Thoracic aorta (tissue), 2 donors: ENCODE measurements at regions not wholly inside any gene's neighbourhood (a gene's known extent, or its start where the extent isn't known, plus 50 kb on each side); places are given as distances from the start of the nearest gene placed in this dataset.

Experiments used
- ATAC-seq: fragments of 150-250 bp; one replicate; pipeline ENCODE4 v1.8.0; 2017; ENCODE audit warnings: low read depth; ENCODE audit not compliant: insufficient number of reproducible peaks, low FRiP score
- DNase-seq: peaks from one replicate; pipeline ENCODE4 v3.0.0-alpha.2; 2020; ENCODE audit warnings: low spot score
- H3K27ac ChIP-seq, 2 donors: fragments of 200-600 bp; sonication (generic); 1 replicate in 1 of 2; 2 replicates in 1 of 2; pipeline ENCODE4 v1.5.1; 2016; ENCODE audit warnings: mild to moderate bottlenecking in 2 of 2, moderate library complexity in 2 of 2
- H3K27me3 ChIP-seq: fragments of 200-600 bp; sonication (generic); replicated peaks from 2 replicates; pipeline ENCODE4 v1.6.0; 2016; ENCODE audit warnings: mild to moderate bottlenecking; ENCODE audit not compliant: insufficient read depth
- H3K36me3 ChIP-seq: fragments of 200-600 bp; sonication (generic); one replicate; pipeline ENCODE4 v1.5.1; 2016
- H3K4me1 ChIP-seq, 2 donors: fragments of 200-600 bp; sonication (generic); 1 replicate in 1 of 2; 2 replicates in 1 of 2; pipeline versions ENCODE4 v1.5.1 to v1.6.0; 2016; ENCODE audit warnings: low read depth in 2 of 2, mild to moderate bottlenecking in 1 of 2; ENCODE audit not compliant: control insufficient read depth in 1 of 2
- H3K4me3 ChIP-seq: fragments of 200-600 bp; sonication (generic); 2 replicates; pipeline ENCODE4 v1.5.1; 2016; ENCODE audit warnings: mild to moderate bottlenecking
- H3K9me3 ChIP-seq: fragments of 200-600 bp; sonication (generic); 2 replicates; pipeline ENCODE4 v1.5.1; 2016
- CTCF ChIP-seq: fragments of 200-600 bp; sonication (generic); IDR thresholded peaks from one replicate; pipeline ENCODE4 v1.5.1; 2019; ENCODE audit warnings: antibody characterized with exemption

- DNase-seq (no peak), ATAC-seq (no peak)
- Histone ChIP-seq H3K9me3 (no peaks in the 10 kb centered on the region), H3K4me1 (peaks cover 0 to 13% of the 10 kb centered on the region in 2 donors), H3K27me3 (no peaks in the 10 kb centered on the region), H3K27ac (no peak overlapping the region), H3K4me3 (no peak overlapping the region), H3K36me3 (no peaks in the 10 kb centered on the region)
- no peak for TF ChIP-seq CTCF
Measured at GRCh38 chr6:16950302-16950701, 151.5 kb upstream of the STMND1 start.

GRCh38 chr6:16949716-16950115 is 152.1 kb upstream of the STMND1 start:
- TF ChIP-seq CTCF, result no peak
- Histone ChIP-seq H3K27ac (no peak overlapping the region), H3K4me1 (peaks cover 0 to 13% of the 10 kb centered on the region in 2 donors), H3K27me3 (no peaks in the 10 kb centered on the region), H3K9me3 (no peaks in the 10 kb centered on the region), H3K4me3 (no peak overlapping the region), H3K36me3 (no peaks in the 10 kb centered on the region)
- DNase-seq (no peak), ATAC-seq (no peak)

- no peaks in the 10 kb centered on the region for H3K27me3 ChIP-seq
- H3K4me1 ChIP-seq, result peaks cover 0 to 13% of the 10 kb centered on the region in 2 donors
- H3K9me3 ChIP-seq, result no peaks in the 10 kb centered on the region
- DNase-seq, result no peak
- no peak overlapping the region for H3K27ac ChIP-seq
- no peak for ATAC-seq
- H3K36me3 ChIP-seq, result no peaks in the 10 kb centered on the region
- no peak overlapping the region for H3K4me3 ChIP-seq
- no peak for TF ChIP-seq CTCF
Measured at GRCh38 chr6:16948396-16948795, 153.5 kb upstream of the STMND1 start.

- no peak overlapping the region for H3K4me3 ChIP-seq
- H3K27me3 ChIP-seq, result no peaks in the 10 kb centered on the region
- H3K36me3 ChIP-seq, result no peaks in the 10 kb centered on the region
- TF ChIP-seq CTCF, result no peak
- H3K27ac ChIP-seq, result peak overlapping the region in 1 of 2 donors; percentile 13
- ATAC-seq (peak; percentile 66), DNase-seq (no peak)
- H3K4me1 ChIP-seq, result peaks cover 0 to 13% of the 10 kb centered on the region in 2 donors
- no peaks in the 10 kb centered on the region for H3K9me3 ChIP-seq
Measured at GRCh38 chr6:16947375-16948015, 154.4 kb upstream of the STMND1 start.

- H3K36me3 ChIP-seq, result no peaks in the 10 kb centered on the region
- H3K27me3 ChIP-seq, result no peaks in the 10 kb centered on the region
- H3K9me3 ChIP-seq, result no peaks in the 10 kb centered on the region
- DNase-seq, result no peak
- no peak for TF ChIP-seq CTCF
- no peak overlapping the region for H3K4me3 ChIP-seq
- ATAC-seq, result no peak
- peaks cover 0 to 13% of the 10 kb centered on the region in 2 donors for H3K4me1 ChIP-seq
- no peak overlapping the region for H3K27ac ChIP-seq
Measured at GRCh38 chr6:16944596-16944995, 157.3 kb upstream of the STMND1 start.
